Endothelial cell (in vitro differentiated cells): ENCODE measurements at regions not wholly inside any gene's neighbourhood (a gene's known extent, or its start where the extent isn't known, plus 50 kb on each side); places are given as distances from the start of the nearest gene placed in this dataset.

Source experiments
- DNase-seq: peaks from one replicate; pipeline ENCODE4 v3.0.0; 2021; ENCODE audit warnings: low spot score
- H3K27ac Mint-ChIP-seq: one replicate; pipeline ENCODE4 v1.8.0; 2021; ENCODE audit warnings: mixed read lengths, inconsistent platforms; ENCODE audit not compliant: unreplicated experiment
- H3K27me3 Mint-ChIP-seq: one replicate; pipeline ENCODE4 v1.8.0; 2021; ENCODE audit warnings: mild to moderate bottlenecking, moderate library complexity, mixed read lengths, inconsistent platforms; ENCODE audit not compliant: unreplicated experiment
- H3K36me3 Mint-ChIP-seq: one replicate; pipeline ENCODE4 v1.8.0; 2021; ENCODE audit warnings: mild to moderate bottlenecking, low read depth, mixed read lengths, inconsistent platforms; ENCODE audit not compliant: unreplicated experiment
- H3K4me1 Mint-ChIP-seq: one replicate; pipeline ENCODE4 v1.8.0; 2021; ENCODE audit warnings: mild to moderate bottlenecking, mixed read lengths, inconsistent platforms; ENCODE audit not compliant: unreplicated experiment
- H3K4me3 Mint-ChIP-seq: one replicate; pipeline ENCODE4 v1.8.0; 2021; ENCODE audit warnings: mild to moderate bottlenecking, mixed read lengths, inconsistent platforms; ENCODE audit not compliant: unreplicated experiment
- H3K9me3 Mint-ChIP-seq: one replicate; pipeline ENCODE4 v1.8.0; 2021; ENCODE audit warnings: mixed read lengths, inconsistent platforms; ENCODE audit not compliant: unreplicated experiment
- TF ChIP-seq, protein P1 (sequence below): fragments of 200-600 bp; sonication (generic); IDR thresholded peaks from one replicate; pipeline ENCODE4 v1.5.0; 2021; ENCODE audit warnings: antibody characterized with exemption; ENCODE audit not compliant: unreplicated experiment

DNA sequence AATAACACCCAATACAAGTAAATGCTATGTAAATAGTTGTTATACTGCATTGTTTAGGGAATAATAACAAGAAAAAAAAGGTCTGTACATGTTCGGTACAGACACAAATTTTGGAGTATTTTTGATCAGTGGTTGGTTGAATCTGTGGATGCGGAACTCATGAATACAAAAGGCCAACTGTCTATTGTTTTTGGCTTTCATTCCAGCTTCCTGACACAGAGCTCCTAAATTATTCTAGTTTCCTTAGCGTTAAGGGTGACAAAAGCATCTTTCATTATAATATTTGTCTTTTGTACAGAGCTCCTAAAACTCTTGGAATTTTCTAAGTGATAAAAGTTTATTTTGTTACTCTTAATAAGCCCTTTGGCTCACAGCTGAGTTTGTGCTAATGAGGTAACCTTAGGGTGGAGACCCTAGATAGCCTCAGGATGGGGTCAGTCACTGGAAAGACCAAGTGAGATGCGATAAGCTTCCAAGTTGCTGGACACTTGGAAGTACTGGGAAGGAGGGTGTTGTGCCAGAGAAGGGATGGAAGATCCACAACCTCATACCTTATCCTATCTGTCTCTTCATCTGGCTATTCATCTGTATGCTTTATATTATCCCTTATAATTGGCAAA is 57.4 kb upstream of the PRRC2C start:
- H3K4me1 Mint-ChIP-seq = no peaks in the 10 kb centered on the region
- H3K36me3 Mint-ChIP-seq = peaks cover 4% of the 10 kb centered on the region
- H3K9me3 Mint-ChIP-seq = peaks cover 17% of the 10 kb centered on the region

DNA sequence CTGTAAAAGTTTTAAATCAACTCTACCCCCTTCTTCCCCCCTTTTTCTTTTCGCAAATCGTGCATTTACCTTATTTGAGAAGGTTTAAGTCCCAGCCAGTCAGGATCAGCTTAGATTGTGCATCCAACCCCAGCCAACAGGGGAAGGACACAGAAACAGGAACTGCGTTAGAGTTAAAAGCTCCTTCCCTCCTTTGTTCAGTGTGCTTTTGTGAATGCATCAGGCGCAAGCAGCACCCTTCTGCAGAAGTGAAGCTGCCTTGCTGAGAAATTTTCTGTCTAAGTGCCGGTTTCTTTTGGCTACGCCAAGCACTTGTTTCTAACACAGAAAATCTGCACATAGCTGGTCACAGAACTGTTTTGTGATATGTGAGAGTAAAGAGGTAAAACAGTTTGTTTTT is 56.2 kb upstream of the PRRC2C start:
- H3K4me3 Mint-ChIP-seq = no peak overlapping the region
- peaks cover 17% of the 10 kb centered on the region for H3K9me3 Mint-ChIP-seq
- H3K27ac Mint-ChIP-seq = no peak overlapping the region
- no peaks in the 10 kb centered on the region for H3K4me1 Mint-ChIP-seq
- H3K27me3 Mint-ChIP-seq = peaks cover 7% of the 10 kb centered on the region
- TF ChIP-seq, protein P1, sequence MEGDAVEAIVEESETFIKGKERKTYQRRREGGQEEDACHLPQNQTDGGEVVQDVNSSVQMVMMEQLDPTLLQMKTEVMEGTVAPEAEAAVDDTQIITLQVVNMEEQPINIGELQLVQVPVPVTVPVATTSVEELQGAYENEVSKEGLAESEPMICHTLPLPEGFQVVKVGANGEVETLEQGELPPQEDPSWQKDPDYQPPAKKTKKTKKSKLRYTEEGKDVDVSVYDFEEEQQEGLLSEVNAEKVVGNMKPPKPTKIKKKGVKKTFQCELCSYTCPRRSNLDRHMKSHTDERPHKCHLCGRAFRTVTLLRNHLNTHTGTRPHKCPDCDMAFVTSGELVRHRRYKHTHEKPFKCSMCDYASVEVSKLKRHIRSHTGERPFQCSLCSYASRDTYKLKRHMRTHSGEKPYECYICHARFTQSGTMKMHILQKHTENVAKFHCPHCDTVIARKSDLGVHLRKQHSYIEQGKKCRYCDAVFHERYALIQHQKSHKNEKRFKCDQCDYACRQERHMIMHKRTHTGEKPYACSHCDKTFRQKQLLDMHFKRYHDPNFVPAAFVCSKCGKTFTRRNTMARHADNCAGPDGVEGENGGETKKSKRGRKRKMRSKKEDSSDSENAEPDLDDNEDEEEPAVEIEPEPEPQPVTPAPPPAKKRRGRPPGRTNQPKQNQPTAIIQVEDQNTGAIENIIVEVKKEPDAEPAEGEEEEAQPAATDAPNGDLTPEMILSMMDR = no peak
- H3K36me3 Mint-ChIP-seq = peaks cover 4% of the 10 kb centered on the region
- DNase-seq = no peak

More for the DNA sequence above, 57.4 kb upstream of the PRRC2C start:
- H3K4me3 Mint-ChIP-seq = no peak overlapping the region
- H3K27me3 Mint-ChIP-seq = peaks cover 7% of the 10 kb centered on the region
- H3K27ac Mint-ChIP-seq = no peak overlapping the region
- TF ChIP-seq, protein P1 = no peak
- no peak for DNase-seq

DNA sequence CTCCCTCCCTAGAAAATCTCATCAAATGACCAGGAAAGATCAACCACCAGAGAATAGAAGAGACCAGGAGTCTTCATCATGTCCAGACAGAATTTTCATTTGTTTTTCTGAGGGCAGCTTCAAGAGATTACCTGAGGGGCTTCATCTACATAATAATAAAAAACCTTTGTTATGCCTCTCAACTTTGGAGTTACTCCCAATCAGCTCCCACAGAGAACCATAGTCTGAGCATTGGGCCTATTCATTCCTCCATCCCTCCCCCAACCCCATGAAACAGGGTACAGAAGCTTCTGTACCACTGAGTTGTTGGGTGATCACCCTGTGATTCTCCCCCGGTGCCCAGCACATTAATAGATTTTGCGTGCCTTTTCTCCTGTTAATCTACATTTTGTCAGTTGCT is 53.3 kb upstream of the PRRC2C start:
- Mint-ChIP-seq H3K27ac (no peak overlapping the region), H3K4me1 (peaks cover 4% of the 10 kb centered on the region), H3K27me3 (peaks cover 5% of the 10 kb centered on the region), H3K9me3 (peaks cover 17% of the 10 kb centered on the region), H3K4me3 (no peak overlapping the region), H3K36me3 (peaks cover 4% of the 10 kb centered on the region)
- no peak for DNase-seq
- TF ChIP-seq, protein P1 = no peak

DNA sequence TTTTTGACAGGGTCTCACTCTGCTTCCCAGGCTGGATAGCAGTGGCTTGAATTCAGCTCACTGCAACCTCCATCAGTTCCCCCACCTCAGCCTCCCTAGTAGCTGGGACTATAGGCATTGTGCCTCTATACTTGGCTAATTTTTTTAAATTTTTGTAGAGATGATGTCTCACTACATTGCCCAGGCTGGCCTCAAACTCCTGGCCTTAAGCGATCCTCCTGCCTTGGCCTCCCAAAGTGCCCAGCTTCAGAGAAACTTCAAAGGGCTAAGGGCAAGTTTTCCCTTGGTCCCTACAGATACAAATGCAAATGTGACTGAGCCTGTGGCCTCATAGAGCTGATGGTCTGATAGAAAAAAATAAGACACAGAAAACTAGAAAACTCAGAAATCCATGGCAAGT is 52.9 kb upstream of the PRRC2C start:
- H3K9me3 Mint-ChIP-seq = peaks cover 17% of the 10 kb centered on the region
- H3K4me1 Mint-ChIP-seq = peaks cover 4% of the 10 kb centered on the region
- no peak overlapping the region for H3K4me3 Mint-ChIP-seq
- TF ChIP-seq, protein P1 = no peak
- H3K27ac Mint-ChIP-seq = no peak overlapping the region
- H3K36me3 Mint-ChIP-seq = peaks cover 4% of the 10 kb centered on the region
- no peak for DNase-seq
- peaks cover 5% of the 10 kb centered on the region for H3K27me3 Mint-ChIP-seq

DNA sequence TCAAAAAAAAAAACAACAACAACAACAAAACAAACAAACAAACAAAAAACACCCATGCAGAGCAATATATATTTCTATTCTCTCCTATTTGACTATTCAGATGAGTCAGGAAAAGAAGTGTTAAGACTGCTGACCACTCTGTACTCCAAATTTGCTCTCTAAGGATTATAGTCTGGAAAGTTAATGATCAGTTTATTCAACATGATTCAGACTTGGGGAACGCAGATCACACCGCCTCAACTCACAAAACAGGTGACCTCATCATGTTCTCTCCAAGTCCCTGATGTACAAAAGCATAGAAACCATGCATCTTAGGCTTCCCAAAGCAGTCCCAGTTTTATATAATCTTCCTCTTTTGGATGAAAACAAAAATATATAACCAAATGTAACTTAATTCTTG is 51.9 kb upstream of the PRRC2C start:
- Mint-ChIP-seq H3K27me3 (peaks cover 5% of the 10 kb centered on the region), H3K27ac (no peak overlapping the region), H3K4me3 (no peak overlapping the region), H3K9me3 (peaks cover 17% of the 10 kb centered on the region), H3K36me3 (peaks cover 4% of the 10 kb centered on the region), H3K4me1 (peaks cover 4% of the 10 kb centered on the region)
- TF ChIP-seq, protein P1 = no peak
- no peak for DNase-seq
